Gastroesophageal sphincter (tissue), 3 donors: ENCODE measurements at regions not wholly inside any gene's neighbourhood (a gene's known extent, or its start where the extent isn't known, plus 50 kb on each side); places are given as distances from the start of the nearest gene placed in this dataset.

Source experiments
- POLR2A ChIP-seq, 2 donors: fragments of 450-650 bp; IDR thresholded peaks; one replicate each; pipeline ENCODE4 v1.6.1; 2017; ENCODE audit warnings: antibody characterized with exemption in 2 of 2, mild to moderate bottlenecking in 2 of 2, moderate library complexity in 1 of 2
- TF ChIP-seq, protein P1 (sequence below), 4 experiments: fragments of 200-600 bp in 2 of 4; fragments of 450-650 bp in 2 of 4; sonication (generic) in 1 of 4; IDR thresholded peaks; one replicate each; pipeline ENCODE4 v1.5.1; 2017 to 2019; ENCODE audit warnings: antibody characterized with exemption in 4 of 4, mild to moderate bottlenecking in 2 of 4, moderate library complexity in 2 of 4

DNA sequence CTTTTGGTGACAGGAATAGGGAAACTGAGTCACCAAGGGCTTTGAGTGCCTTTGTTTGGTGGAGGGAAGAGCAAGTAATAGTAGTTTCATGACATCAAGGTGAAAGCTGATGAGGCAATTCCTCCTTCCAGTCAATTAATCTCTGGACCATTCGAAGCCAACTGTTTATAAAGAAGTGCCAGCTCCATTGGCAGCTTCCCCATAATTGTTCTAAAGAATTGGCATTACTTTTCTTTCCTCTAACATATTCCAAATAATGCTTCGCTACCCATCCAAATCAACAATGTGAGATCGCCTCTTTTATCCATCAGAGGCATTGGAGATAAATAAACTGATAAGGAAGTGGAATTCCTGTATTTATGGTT lies 132.4 kb downstream of the NPR3 start:
- no peak for TF ChIP-seq POLR2A (IDR thresholded peaks at IDR 0.05)
- TF ChIP-seq, protein P1, sequence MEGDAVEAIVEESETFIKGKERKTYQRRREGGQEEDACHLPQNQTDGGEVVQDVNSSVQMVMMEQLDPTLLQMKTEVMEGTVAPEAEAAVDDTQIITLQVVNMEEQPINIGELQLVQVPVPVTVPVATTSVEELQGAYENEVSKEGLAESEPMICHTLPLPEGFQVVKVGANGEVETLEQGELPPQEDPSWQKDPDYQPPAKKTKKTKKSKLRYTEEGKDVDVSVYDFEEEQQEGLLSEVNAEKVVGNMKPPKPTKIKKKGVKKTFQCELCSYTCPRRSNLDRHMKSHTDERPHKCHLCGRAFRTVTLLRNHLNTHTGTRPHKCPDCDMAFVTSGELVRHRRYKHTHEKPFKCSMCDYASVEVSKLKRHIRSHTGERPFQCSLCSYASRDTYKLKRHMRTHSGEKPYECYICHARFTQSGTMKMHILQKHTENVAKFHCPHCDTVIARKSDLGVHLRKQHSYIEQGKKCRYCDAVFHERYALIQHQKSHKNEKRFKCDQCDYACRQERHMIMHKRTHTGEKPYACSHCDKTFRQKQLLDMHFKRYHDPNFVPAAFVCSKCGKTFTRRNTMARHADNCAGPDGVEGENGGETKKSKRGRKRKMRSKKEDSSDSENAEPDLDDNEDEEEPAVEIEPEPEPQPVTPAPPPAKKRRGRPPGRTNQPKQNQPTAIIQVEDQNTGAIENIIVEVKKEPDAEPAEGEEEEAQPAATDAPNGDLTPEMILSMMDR (IDR thresholded peaks at IDR 0.05) = no peak
